GM21423 (cell line): ENCODE measurements at regions not wholly inside any gene's neighbourhood (a gene's known extent, or its start where the extent isn't known, plus 50 kb on each side); places are given as distances from the start of the nearest gene placed in this dataset.
"Not testable (repeated sequence)": the region's sequence is repeated elsewhere in the genome, so short reads cannot be mapped to it uniquely, and the experiment has no call there.

ENCODE experiments used
- ATAC-seq: cut with Tn5 transposase; IDR thresholded peaks from one replicate; pipeline ENCODE4 v1.9.1; 2021; ENCODE audit warnings: mild to moderate bottlenecking, moderate library complexity; ENCODE audit not compliant: unreplicated experiment

GRCh38 chr11:103798446-103798845 lies 238.0 kb upstream of the DDI1 start:
- ATAC-seq = no peak

- no peak for ATAC-seq
Observed at GRCh38 chr11:103800406-103801114, 235.9 kb upstream of the DDI1 start.

- no peak for ATAC-seq
Observed at GRCh38 chr11:103803062-103803461, 233.4 kb upstream of the DDI1 start.

GRCh38 chr11:103805688-103806009 lies 230.8 kb upstream of the DDI1 start:
- no peak for ATAC-seq

GRCh38 chr11:103806130-103806895 lies 230.1 kb upstream of the DDI1 start:
- ATAC-seq = no peak

- no peak for ATAC-seq
Observed at GRCh38 chr11:103807806-103808205, 228.6 kb upstream of the DDI1 start.

GRCh38 chr11:103808252-103808651 lies 228.2 kb upstream of the DDI1 start:
- ATAC-seq = no peak

GRCh38 chr11:103811870-103812455 lies 224.5 kb upstream of the DDI1 start:
- ATAC-seq = no peak

- no peak for ATAC-seq
Observed at GRCh38 chr11:103812680-103813079, 223.8 kb upstream of the DDI1 start.

- not testable (repeated sequence) for ATAC-seq
Observed at GRCh38 chr11:103820345-103820744, 216.1 kb upstream of the DDI1 start.

- ATAC-seq = no peak
Observed at GRCh38 chr11:103824116-103824515, 212.3 kb upstream of the DDI1 start.

- ATAC-seq = no peak
Observed at GRCh38 chr11:103825469-103825868, 211.0 kb upstream of the DDI1 start.

- ATAC-seq = no peak
Observed at GRCh38 chr11:103826856-103827255, 209.6 kb upstream of the DDI1 start.

GRCh38 chr11:103829596-103829995 lies 206.8 kb upstream of the DDI1 start:
- ATAC-seq = no peak

- no peak for ATAC-seq
Observed at GRCh38 chr11:103830205-103830604, 206.2 kb upstream of the DDI1 start.

- no peak for ATAC-seq
Observed at GRCh38 chr11:103832762-103833161, 203.7 kb upstream of the DDI1 start.

GRCh38 chr11:103842191-103842590 lies 194.2 kb upstream of the DDI1 start:
- ATAC-seq = no peak

- ATAC-seq = no peak
Observed at GRCh38 chr11:103842795-103843194, 193.6 kb upstream of the DDI1 start.

GRCh38 chr11:103844327-103845215 lies 191.9 kb upstream of the DDI1 start:
- peak; percentile 89 for ATAC-seq

- ATAC-seq = no peak
Observed at GRCh38 chr11:103845331-103845730, 191.1 kb upstream of the DDI1 start.

- no peak for ATAC-seq
Observed at GRCh38 chr11:103848686-103849085, 187.8 kb upstream of the DDI1 start.
